Activated gamma-delta T cell treated with Interleukin-2 at 50 U/mL for 16 hours (primary cell): ENCODE measurements at regions not wholly inside any gene's neighbourhood (a gene's known extent, or its start where the extent isn't known, plus 50 kb on each side); places are given as distances from the start of the nearest gene placed in this dataset.

Experiments used
- DNase-seq: peaks from one replicate; pipeline ENCODE4 v3.0.0-alpha.2; 2020

DNA sequence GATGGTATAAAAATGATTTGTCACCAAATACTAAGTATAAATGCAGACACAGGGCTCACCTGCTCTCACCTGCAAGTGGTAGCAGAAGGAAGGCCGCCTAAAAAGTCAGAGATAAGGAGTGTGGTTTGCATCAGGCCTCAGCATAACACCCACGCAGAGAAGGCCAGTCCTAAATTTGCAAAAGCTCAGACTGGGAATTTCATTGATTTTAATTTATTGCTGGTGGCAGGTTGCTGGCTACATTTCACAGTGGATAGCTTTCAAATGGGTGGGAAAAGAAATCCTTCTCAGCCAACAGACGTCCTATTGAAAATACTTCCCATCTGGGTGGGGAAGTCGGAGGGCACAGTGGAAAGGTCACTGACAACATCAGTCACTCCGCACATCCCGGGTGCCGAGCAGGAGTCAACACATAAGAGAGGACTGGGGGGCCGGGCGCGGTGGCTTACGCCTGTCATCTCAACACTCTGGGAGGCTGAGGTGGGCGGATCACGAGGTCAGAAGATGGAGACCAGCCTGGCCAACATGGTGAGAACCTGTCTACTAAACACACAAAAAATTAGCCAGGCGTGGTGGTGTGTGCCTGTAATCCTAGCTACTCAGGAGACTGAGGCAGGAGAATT, 561.8 kb upstream of the MKI67 start:
- no peak for DNase-seq

- no peak for DNase-seq
Measured at GRCh38 chr10:128689667-128690066, 563.4 kb upstream of the MKI67 start.

GRCh38 chr10:128693493-128694131, 567.4 kb upstream of the MKI67 start:
- DNase-seq, result no peak

GRCh38 chr10:128694168-128694850, 568.1 kb upstream of the MKI67 start:
- DNase-seq, result no peak

- DNase-seq, result no peak
Measured at GRCh38 chr10:128694851-128695725, 568.9 kb upstream of the MKI67 start.

- DNase-seq, result no peak
Measured at GRCh38 chr10:128695931-128696330, 569.7 kb upstream of the MKI67 start.

DNA sequence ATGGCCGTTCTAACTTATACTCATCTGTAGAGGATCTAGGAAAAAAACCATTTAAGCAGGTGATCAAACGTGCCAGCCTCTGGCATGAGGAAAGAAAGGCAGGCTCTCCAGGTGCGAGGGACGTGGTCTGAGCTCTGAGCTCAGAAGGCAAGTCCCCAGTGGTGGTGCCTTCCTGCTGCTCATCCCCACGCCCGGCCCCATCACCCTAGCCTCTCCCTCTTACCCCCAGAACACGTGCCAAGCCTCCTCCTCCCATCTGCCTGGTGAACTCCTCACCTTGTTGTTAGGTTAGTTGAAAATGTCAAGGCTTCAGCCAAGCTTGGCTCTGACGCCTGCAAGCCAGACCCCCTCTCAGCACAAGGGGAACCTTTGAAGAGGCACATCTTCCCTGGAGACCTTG, 571.2 kb upstream of the MKI67 start:
- DNase-seq, result no peak

DNA sequence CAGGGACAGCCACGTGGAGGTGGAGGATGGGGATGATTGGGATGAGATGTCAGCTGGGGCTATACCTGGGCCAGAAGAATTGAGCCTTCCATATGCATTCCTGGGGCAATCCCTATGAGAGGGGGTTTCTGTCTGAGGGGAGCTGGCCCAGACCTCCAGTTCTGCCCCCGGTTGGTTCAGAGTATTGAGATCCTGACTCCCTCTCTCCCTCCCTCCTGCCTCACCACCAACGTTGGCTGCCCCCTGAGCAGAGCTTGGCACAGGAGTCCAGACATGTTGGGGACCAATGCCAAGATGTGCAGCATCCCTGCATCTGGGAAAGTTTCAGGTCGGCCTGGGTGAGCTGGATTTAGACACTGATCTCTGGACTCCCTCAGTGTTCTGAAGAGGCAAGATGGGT, 575.2 kb upstream of the MKI67 start:
- no peak for DNase-seq

- DNase-seq, result no peak
Measured at GRCh38 chr10:128701837-128702236, 575.6 kb upstream of the MKI67 start.

- no peak for DNase-seq
Measured at GRCh38 chr10:128704716-128705115, 578.5 kb upstream of the MKI67 start.

GRCh38 chr10:128708182-128708581, 582.0 kb upstream of the MKI67 start:
- no peak for DNase-seq

GRCh38 chr10:128709686-128710085, 583.5 kb upstream of the MKI67 start:
- no peak for DNase-seq

DNA sequence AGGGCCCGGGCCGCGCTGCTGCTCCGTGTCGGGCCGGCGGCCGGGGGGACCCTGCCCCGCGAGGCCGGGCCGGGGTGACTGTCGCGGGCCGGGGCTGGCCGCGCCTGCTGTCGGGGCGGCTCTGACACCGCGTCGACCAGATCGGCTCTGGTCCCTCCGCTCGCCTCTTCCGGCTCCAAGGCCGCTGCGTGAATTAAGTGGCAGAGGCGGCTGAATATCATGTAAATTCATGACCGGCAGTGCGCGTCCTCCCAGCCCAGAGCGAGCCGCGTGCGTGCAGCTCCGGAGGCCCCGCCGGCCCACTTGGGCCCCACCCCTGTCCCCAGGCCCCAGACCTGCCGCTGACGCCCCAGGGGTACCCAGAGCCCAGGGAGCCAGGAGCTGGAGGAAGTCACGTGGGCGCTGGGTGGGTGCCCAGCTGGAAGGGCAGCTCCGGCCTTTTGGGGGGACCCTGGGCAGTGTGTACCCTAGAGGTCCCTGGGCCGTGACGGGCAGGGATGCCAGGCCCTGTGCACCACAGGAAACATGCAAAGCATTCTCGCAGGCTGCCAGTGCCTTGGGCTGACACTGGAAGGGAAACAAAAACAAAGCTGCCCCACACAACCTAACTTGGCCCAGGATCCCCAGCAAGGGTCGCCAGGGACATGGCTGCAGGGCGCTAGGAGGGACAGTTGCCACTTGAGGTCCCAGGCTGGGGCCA, 584.0 kb upstream of the MKI67 start:
- no peak for DNase-seq

DNA sequence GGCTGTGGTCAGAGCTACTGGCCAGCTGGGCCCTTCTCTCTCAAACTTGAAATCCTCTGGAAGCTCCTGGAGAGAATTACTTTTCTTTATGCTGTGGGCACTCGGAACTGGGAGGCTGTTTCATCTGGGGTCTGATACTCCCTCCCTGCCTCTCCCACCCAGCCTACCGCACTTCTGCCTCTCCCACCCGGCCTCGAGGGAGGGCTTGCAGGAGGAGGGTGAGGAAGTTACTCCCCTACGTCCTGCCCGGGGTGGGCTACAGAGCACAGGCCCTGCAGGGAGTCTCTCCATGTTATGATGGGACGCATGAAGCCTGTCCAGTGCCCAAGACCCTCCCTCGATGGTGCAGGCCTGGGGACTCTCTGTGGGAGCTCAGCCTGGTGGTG, 584.6 kb upstream of the MKI67 start:
- no peak for DNase-seq

DNA sequence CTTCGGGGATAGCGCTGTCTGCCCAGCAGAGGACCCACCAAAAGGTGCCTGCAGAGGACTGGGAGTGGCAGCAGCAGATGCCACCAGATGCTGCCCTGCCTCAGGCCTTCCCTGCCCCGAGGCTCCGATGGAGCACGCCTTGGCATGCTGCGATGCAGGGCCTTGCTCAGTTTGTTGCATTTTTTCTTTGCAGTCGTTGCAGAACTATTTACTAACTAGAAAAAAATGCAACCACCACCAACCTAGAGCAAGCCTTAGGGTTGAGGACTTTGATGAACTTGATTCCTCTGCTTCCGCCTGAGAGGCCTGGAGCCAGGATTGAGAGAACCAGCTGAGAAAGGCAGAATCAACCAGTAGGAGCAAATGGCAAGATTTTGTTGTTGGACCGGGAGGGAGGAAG, 585.6 kb upstream of the MKI67 start:
- DNase-seq, result no peak

GRCh38 chr10:128712661-128713400, 586.6 kb upstream of the MKI67 start:
- DNase-seq, result no peak

DNA sequence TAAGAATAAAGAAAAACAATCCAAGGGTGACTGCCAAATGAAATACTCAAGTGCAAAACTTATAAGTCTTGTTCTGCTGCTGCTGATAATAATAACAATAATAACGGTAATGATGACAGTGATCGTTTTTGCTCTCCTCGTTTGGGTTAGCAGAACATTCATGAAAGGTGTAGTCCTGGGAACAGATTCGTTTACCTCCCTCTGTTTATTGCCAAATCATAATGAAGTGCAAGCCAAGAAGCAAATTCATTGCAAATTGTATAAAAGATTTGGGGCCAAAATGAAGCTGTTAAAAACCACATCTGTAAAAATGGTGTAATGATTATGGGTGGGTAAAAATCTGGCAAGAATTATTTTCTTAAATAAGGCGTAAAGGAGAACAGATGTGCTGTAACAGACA, 587.2 kb upstream of the MKI67 start:
- no peak for DNase-seq

DNA sequence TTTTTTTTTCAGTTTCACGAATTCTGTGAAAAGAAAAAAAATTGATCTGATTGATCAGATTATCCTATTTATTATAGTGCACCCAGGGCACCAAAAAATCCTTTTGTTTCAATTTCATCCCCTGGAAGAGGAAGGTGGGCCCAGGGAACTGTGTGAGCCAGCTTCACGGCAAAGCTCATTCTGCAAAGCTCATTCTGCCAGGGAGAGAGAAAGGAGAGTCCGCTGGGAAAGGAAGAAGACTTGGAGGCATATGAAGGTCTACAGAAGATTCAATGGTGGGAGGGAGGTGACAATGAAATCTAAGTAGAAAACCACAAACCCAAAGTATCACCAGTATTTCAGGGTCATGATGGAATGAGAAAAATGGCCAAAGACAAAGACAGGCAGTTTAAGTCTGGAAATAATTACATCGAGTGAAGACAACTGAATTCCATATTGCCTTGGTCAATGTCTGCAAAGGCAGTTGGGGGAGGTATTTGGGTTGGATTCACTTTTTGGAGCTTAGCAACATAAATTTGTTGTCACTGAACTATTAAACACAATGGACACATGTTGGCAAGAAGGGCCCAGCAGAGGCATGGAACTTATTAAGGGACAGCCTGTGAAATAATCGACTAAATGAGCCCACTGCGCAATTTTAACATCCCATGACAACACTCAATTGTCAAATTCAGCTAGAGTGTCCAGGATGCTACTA, 587.8 kb upstream of the MKI67 start:
- no peak for DNase-seq

- no peak for DNase-seq
Measured at GRCh38 chr10:128714644-128715415, 588.6 kb upstream of the MKI67 start.

GRCh38 chr10:128716181-128716580, 590.0 kb upstream of the MKI67 start:
- DNase-seq, result no peak
